GM18867 (cell line): ENCODE measurements at regions not wholly inside any gene's neighbourhood (a gene's known extent, or its start where the extent isn't known, plus 50 kb on each side); places are given as distances from the start of the nearest gene placed in this dataset.
A peak's percentile ranks its signal among the peaks of the same experiment; 100 is the strongest.
"Not testable (repeated sequence)": the region's sequence is repeated elsewhere in the genome, so short reads cannot be mapped to it uniquely, and the experiment has no call there.

Experiments used
- ATAC-seq: cut with Tn5 transposase; IDR thresholded peaks from one replicate; pipeline ENCODE4 v1.9.1; 2021; ENCODE audit warnings: mild to moderate bottlenecking, moderate library complexity; ENCODE audit not compliant: unreplicated experiment

DNA sequence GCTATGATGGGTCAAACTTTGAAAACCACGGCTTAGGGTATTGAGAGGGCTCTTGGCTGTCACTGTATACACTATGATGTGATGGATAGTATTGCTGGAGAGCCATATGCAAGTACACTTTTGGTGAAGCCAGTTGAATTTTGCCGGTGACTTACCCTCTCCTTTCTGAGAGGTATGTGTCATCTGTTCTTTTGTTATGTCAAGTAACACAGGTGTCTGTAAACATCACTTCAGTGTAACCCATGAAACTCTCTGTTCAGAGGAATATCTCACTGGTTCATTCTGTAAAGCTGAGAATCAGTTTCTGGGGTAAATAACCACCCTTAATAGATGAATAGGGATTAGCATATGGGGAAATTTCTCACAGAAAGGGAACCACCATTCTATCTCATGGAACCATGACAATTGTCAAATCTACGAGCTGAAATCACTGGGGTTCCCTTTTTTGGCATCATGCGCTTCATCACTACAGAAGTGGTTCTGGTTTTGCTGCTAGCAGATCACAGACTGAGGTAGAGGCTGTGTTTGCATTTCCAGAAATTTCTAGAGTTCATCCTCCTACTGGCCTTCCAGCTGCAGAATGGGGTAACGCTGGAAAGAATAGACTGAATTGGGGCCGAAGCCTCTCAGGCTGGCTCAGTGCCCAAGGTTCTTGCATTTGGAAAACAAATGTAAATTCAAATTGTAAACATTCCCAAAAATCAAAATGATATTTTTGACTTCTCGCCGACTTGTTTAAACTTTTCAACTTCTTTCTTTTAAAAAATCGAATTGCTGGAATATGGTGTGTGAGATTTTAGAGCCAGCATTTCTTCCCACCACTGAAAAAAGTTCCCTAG lies 83.3 kb upstream of the CREB5 start:
- ATAC-seq = no peak

DNA sequence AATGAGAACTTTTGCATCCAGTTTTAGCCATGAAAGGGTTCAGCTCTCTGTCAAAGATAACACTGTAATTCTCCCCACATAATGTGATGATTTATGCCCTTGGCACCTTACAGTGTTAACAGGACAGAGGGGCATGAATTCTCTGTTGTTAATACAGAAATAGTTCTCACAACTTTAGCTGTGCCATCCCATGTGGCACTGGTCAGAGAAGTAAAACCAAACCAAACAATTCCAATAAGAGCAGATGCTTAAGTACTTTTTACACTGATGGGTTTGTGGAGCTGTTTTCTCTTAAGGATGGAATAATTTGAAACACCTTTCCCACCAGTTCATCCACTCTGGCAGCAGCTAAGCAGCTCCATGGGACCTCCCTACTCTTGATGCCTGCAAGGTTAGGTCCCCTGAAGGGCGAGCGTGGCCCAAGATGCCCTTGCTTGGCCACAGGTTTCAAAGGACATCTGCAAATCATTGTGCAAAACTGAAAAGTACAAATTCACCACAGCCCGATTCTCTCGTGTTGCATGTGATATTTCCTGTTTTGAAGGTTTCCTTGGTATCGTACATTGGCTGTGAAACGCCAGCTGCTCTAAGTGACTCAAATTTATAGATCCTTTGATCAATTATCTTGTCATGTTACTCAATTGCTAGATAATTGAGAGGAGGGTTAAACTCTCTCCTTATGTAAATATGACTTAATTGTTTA lies 82.5 kb upstream of the CREB5 start:
- ATAC-seq = peak; percentile 75

DNA sequence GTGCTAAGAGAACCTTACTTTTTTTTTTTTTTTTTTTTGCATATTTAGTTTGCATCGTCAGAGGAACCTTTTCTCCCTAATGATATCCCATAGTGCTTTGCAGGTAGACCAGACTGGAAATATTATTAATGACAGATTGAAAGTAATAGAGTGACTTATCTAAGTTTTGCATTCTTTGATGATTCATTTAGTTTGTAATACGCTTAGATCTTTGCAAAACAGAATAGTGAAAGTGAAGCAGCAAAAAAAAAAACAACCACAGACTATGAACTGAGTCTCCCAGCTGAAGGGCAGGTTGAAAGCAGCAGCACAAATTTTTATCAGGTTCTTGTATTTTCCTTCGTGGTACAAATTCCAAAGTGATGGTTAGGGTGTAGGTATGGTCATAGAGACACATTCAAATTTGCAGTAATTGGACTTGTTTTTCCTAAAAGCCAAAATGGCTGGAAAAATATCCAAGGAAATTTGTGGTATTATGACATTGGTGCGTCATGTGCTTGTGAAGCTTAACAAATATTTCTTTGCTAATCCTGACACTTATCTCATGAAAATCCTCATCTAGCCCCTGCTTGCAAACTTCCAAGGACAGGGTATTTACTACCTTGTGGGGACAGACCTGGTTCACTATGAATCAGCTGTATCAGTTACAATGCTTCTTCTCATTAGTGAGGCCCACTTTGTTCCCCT lies 81.8 kb upstream of the CREB5 start:
- no peak for ATAC-seq

DNA sequence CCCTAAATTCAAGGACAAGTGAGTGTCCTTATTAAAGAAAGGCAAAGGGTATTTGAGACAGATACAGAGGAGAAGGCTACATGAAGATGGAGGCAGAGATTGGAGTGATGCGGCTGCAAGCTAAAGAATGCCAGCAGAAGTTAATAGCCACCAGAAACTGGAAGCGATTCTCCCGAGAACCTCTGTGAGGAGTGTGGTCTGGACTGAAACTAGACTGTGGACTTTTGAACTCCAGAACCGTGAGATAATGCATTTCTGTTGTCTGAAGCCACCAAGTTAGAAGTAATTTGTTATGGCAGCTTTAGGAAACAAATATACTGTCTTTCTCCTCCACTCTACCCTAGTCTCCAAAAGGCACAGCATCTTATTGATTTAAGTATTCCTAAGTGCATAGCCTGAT lies 80.3 kb upstream of the CREB5 start:
- ATAC-seq = no peak

DNA sequence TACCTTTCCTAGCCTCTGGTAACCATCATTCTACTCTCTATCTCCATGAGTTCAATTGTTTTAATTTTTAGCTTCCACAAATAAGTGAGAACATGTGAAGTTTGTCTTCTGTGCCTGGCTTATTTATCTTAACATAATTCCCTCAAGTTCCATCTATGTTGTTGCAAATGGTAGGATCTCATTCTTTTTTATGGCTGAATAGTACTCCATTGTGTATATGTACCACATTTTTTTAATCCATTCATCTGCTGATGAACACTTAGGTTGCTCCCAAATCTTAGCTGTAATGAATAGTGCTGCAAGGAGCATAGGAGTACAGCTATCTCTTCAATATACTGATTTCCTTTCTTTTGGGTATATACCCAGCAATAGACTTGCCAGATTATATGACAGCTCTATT lies 78.8 kb upstream of the CREB5 start:
- ATAC-seq = not testable (repeated sequence)

DNA sequence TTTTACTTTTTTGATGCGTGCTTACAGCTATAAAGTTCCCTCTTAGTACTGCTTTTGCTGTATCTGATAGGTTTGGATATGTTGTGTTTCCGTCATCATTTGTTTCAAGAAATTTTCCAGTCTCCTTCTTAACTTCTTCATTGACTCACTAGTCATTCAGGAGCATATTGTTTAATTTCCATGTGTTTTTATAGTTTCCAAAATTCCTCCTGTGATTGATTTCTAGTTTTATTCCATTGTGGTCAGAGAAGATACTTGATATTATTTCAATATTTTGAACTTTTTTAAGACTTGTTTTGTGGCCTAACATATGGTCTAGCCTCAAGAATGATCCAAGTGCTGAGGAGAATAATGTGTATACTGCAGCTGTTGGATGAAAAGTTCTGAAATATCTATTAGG lies 75.5 kb upstream of the CREB5 start:
- ATAC-seq = no peak

DNA sequence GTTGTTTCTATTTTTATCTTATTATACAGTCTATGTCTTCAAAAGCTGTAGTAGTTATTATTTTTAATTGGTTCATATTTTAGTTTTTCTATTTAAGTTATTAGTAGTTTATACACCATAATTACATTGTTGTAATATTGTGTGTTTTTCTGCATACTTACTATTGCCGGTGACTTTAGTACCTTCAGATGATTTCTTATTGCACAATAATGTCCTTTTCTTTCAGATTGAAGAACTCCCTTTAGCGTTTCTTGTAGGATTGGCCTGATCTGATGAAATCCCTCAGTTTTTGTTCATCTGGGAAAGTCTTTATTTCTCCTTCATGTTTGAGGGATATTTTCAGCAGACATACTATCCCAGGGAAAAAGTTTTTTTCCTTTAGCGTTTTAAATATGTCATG lies 74.3 kb upstream of the CREB5 start:
- ATAC-seq = no peak

DNA sequence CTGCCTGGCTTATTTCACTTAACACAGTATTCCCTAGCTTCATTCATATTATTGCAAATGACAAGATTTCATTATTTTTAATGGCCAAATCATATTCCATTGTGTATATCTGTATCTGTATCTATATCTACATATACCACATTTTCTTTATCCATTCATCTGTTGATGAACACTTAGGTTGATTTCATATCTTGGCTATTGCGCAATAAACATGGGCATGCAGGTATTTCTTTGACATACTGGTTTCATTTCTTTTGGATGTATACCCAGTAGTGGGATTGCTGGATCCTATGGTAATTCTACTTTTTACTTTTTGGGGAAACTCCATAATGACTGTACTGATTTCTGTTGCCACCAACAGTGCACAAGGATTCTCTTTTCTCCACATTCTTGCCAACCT lies 68.9 kb upstream of the CREB5 start:
- no peak for ATAC-seq

DNA sequence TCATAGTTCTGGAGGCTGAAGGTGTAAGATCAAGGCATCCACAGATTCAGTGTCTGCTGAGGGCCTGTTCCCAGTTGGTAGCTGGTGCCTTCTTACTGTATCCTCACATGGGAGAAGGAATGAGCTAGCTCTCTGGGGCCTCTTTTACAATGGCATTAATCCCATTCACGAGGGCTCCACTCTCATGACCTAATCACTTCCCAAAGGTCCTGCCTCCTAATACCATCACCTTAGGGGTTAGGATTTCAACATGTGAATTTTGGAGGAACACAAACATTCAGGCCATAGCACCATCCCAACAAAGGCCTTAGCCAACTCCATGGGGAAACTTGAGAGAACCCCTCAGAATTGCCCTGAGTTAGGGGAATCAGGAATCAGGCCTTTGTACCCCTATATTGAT lies 66.1 kb upstream of the CREB5 start:
- no peak for ATAC-seq

DNA sequence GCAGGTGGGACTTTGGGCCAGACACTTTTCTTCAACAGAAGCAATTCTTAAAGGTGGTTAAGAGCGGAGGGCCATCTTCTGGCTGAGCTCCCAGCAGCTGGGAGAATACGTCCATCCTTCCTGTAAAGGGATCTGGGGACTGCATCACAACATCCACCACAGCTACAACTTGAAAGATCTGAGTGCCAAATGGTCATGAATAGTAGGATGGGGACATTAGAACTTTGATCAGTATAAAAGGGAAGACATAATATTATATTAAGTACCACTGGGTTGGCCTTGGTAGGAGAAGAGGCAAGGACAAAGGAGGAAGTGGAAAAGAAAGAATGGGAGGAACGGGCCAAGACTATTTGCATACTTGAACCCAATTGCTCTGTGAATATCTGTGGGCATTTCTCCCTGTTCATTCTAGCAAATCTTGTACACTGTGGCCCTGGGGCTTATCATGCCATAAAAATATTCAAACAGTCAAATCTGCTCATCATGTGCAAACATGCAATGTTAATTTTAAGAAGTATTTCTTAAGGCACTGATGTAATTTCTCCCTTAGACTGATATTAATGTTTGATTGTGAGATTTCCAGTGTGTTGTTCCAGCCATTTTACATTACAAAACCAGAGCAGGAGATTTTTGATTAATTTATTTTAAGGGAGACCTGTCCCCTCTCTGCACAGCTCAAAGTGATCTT lies 65.5 kb upstream of the CREB5 start:
- no peak for ATAC-seq

DNA sequence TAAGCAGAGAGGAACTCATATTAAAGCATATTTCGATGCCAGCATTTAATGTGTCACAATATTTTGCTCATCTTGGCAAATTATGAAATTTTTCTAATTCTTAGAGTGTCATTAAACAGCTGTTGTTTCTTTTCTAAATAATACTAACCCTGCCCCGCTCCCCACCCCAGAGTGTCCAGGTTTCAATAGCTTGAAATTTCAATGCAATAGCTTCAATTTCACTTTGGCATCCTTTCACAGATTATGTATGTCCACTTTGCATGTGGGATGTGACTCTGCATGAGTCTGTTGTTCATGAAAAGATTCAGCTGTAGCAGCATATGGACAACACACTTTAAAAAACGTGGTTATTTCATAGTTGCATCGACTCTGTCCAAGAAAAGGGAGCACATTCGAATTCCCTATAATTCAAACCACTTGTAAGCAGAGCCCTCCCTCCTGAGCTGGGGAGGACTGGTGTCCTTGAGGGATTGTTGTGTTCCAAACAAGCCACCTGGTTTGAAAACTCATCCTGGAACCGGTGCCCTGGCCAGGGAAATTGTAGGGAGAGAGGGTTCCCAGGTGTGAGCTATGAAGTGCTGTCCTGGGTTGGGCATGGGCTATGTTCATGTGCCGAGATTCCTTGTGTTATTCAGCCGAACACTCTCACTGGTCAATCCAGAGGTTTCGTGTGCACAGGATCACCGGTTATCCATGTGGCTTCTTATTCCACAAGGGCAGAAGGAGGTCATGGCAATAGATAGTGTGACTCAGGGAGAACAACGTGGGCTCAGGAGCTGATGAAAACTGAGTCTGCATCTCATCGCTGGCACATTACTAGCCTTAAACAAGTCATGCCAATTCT lies 64.6 kb upstream of the CREB5 start:
- ATAC-seq = no peak

DNA sequence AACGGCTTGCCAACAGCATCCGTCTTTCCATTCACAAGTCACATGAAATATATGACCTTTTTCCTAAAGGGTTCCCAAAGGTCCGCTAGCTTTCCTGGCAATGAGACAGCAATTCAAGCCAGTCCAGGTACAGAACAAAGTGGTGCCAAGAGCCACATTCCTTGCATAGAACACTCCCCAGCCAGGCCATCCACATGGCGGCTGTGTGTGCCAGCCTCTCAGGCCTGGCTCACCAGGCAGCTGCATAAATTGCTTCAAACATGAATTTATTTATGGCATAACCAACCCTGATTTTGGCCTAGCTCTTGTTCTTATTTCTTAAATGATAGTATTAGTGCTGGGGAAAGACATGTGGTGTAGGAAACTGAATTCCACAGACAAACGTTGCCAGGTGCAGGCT lies 63.7 kb upstream of the CREB5 start:
- ATAC-seq = no peak

DNA sequence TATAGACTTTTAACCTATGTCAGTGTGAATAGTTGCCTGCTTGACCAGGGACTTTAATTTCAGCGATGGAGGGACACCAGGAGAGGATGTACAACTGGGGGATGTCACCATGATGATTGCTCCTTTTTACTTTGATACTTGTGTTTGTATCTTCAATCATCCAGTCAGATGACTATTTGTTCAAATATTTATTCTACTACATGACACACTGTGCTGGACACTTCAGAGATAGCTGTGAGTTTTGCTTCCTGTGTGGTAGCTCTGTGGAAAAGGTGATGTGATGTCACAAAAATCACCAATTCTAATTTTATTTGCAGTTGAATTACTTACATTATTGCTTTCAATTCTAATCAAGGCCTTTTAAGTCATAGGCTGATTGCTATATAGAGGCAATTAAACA lies 62.7 kb upstream of the CREB5 start:
- ATAC-seq = no peak

DNA sequence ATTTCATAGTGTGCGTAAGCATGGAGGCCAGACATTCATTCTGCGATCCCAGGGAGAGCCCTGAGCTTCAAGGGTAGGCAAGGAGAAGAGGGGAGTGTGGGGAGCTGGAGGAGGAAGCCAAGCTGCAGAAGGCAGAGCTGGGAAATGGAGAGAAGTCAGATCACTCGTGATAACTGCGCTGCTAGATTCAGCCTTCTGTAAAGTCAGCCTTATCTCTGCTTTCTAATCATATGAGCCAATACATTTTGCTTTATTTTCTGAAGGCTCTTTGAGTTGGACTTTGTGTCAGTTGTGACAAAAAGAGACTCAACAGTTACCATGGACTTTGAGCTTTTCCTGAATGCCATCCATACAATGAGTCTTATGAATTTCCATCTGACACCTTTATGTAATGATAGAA lies 61.7 kb upstream of the CREB5 start:
- no peak for ATAC-seq

DNA sequence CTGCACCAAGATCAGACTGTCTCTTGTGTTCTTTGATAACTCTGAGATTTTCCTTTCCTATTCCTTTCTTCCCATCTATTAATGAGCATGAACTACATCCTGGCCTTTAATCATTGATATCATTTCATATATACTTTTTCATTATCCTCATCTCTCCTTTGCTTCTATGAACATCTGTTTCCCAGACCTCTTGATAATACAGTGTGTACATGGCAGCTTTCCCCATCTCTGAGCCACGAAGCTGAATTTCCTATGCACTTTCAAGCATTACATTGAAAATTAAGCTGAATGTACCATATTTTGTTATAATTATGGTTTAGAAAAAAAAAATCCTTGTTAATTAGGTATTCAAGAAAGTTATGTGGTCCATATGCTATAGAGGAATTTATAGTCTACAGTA lies 60.9 kb upstream of the CREB5 start:
- ATAC-seq = no peak

DNA sequence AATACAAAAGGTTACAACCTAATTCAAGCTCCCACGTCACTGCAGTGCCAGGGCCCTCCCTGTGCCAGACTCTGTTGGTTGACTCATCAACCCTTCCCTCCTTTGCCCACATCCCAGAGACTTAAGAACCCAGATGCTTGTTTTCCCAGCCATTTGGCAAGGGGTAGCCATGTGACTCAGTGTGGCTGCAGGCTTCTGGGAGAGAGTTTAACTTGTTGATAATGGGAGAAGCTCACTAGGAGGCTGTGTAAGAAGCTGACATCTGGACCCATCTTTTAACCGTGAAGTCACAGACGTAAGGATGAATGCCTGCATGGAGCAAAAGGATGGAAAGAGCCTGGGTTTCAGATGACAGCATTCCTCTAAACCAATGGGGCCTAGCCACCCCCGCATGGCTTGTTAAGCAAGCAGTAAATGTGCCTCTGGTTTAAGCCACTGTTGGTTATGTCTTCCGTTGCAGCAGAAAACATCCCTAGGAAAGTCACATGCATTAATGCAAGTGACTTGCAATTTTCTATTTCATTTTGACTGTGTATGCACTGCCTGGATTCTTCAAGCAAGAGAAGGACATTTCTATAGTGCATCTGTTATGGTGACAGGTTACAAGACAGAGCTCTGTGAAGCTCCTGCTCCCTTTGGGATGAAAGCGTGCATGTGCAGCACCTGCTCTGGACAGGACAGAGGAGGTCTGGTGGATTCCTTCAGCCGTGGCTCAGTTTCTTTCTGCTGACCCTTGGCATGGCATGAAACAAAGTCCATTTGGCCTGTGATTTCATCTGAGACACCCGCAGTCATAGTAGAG lies 57.5 kb upstream of the CREB5 start:
- ATAC-seq = no peak

DNA sequence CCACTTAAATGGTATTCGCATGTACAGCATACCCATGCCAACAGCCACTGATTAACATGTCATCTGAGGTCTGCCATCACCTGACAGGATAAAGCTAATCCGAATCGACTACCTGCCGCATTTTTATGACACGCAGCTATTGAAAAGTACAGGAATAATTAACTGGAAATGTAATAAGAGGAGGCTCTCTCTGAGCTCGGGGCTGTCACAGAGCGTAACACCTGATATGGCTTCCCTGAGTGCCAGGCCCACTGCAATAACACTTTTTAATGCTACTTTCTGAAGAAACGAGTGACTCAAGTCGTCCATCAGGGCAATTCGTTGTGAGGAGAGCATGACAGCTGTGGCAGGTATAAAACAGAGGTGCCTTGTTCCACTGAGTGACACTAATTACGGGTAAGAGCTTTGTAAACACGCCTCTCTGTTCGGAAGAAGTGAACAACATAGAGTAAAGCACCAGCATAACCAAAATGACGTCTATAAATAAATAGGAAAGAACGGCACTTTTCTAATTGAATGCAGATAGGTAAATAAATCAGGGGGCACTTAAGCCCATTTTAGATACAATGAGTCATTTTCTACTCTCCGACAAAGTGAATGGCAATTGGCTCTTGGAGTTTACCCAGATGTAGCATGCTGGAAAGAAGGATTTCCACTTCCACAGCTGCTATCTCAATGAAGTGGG lies 56.5 kb upstream of the CREB5 start:
- no peak for ATAC-seq

DNA sequence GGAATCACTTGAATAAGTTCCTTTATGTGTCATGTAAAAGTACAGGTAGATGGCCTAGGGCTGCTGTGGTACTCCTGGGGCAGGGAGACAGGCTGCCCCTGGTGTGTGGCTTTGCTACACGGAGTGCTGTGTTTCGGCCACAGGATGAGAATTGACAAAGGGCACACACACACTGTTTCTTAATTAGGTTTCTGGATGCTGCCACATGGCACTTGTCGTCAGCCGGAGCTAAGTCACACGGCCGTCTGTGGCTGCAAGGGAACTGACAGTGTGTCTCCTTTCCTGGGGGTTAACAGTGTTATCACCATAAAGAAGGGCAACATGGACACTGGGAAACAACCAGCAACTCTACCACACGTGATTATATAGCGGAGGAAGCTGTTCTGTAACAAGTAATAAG lies 55.7 kb upstream of the CREB5 start:
- ATAC-seq = no peak

DNA sequence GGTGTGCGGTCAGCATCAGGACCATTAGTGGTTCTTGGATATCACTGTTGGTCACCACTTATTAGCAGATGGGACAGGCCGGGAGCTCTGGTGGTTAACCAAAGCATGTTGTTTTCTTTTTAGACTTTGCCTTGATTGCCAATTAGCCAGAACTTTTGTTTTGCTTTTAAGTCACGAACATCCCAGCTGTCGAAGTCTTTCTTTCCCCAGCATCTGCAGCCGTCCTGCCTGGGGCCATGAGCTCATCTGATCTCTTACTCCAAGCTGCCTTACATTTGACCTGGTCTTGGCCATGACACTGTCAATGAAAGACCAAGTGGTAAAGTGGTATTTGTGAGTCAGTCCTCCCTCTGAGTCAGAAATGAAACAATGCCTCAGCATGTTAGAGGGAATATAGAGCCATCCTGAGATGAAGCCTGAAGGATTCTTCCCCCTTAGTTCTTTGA lies 53.9 kb upstream of the CREB5 start:
- no peak for ATAC-seq
